AG09309 (cell line): ENCODE measurements at regions not wholly inside any gene's neighbourhood (a gene's known extent, or its start where the extent isn't known, plus 50 kb on each side); places are given as distances from the start of the nearest gene placed in this dataset.

Experiments used
- DNase-seq: peaks from one replicate; pipeline ENCODE4 v3.0.0-alpha.2; 2010; ENCODE audit warnings: low read depth
- H3K4me3 ChIP-seq: 2 replicates; pipeline ENCODE4 v1.5.1; 2011; ENCODE audit warnings: mild to moderate bottlenecking, low read depth, low read length, moderate library complexity; ENCODE audit not compliant: control insufficient read depth
- TF ChIP-seq, protein P1 (sequence below): IDR thresholded peaks from 2 replicates; pipeline ENCODE4 v1.5.1; 2011; ENCODE audit warnings: mild to moderate bottlenecking, low read depth, low read length, inconsistent platforms; ENCODE audit not compliant: insufficient read depth, control insufficient read depth; ENCODE audit errors: missing control alignments

DNA sequence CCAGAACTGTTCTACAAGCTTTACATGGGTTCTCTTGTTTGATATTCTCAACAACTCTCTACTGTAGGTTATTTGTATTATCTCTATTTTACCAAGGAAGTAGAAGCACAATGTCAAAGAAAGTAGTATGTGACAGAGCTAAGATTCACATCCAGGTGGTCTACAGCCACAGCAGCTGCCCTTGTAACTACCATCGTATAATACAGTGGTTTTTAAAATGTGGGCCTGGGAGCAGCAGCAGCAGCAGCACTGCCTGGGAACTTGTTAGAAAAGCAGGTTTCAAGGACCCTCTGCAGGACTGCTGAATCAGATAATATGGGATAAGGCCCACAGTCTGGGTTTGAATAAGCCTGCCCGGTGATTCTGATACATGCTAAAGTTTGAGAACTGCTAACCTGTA lies 357.1 kb upstream of the SATB1 start:
- DNase-seq = no peak
- TF ChIP-seq, protein P1, sequence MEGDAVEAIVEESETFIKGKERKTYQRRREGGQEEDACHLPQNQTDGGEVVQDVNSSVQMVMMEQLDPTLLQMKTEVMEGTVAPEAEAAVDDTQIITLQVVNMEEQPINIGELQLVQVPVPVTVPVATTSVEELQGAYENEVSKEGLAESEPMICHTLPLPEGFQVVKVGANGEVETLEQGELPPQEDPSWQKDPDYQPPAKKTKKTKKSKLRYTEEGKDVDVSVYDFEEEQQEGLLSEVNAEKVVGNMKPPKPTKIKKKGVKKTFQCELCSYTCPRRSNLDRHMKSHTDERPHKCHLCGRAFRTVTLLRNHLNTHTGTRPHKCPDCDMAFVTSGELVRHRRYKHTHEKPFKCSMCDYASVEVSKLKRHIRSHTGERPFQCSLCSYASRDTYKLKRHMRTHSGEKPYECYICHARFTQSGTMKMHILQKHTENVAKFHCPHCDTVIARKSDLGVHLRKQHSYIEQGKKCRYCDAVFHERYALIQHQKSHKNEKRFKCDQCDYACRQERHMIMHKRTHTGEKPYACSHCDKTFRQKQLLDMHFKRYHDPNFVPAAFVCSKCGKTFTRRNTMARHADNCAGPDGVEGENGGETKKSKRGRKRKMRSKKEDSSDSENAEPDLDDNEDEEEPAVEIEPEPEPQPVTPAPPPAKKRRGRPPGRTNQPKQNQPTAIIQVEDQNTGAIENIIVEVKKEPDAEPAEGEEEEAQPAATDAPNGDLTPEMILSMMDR = no peak
- H3K4me3 ChIP-seq = no peak overlapping the region

DNA sequence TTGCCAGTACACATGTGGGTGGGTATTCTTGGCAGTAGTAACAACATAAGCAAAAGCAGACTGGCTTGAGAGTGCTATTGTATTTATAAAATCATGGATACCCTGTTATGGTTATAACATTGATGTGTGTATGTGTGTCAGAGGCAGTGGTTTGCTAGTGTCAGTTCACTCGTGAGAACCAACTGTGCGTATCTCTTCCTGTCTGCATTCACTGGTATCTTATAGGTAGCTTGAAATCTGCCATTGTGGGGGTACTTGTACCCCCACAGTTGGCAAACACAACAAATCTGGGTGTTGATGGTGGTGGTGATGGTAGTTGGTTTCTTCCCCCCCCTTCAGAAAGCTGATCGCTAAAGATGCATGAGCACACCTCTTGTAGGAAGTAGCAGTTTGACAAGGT lies 355.8 kb upstream of the SATB1 start:
- H3K4me3 ChIP-seq = no peak overlapping the region
- no peak for DNase-seq
- TF ChIP-seq, protein P1 = no peak

DNA sequence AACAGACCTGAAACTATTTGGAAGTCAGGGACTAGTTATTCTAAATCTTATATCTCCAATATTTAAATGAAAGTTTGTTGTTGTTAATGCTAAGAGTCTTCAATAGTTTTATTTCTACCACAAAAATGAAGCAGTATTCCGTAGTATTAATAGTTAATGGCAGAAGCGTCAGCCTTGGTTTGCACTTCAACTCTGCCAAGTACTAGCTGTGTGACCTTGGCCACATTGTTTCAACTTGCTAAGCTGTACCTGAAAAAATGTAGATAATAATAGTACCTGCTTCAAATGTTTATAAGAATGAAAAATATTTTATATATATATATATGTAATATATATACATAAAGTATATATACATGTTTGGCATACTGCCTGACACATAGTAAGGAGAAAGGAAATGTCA lies 354.6 kb upstream of the SATB1 start:
- TF ChIP-seq, protein P1 = no peak
- no peak overlapping the region for H3K4me3 ChIP-seq
- no peak for DNase-seq

DNA sequence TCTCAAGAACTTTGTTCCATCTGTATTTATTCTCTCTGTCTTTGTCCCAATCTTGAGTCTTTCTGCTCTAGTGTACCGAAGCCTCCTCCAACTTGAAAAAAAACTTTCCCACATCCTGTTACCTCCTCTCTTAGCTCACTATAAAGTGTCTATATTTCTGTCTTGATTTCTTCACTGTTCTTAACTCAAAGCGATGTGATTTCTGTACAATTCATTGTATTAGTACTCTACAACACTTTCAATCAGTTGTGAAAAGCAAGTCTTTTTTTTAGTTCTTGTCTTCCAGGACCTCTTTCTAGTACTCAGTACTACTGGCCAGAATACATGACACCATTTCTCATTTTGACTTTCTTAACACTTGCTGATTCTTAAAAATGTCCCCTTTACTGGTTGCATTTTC lies 353.5 kb upstream of the SATB1 start:
- DNase-seq = no peak
- TF ChIP-seq, protein P1 = no peak
- no peak overlapping the region for H3K4me3 ChIP-seq

DNA sequence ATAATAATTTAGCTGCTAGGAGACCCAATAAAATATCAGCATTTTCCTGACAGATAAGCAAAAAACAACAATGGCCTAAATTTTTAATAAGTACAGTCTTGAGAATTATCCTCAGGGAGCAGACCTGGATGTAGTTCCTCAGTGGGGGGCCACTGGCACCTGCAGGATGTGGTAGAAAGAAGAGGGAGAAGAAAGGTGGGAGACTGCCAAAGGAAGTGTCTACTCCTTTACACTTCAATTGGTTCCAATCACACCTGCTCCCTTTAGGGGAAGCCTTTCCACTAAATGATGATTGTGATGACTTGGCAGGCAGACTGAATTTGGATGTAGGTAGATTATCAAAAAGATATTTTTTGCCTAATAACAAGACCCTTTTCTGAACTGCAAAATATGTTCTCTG lies 353.0 kb upstream of the SATB1 start:
- no peak overlapping the region for H3K4me3 ChIP-seq
- TF ChIP-seq, protein P1 = no peak
- DNase-seq = no peak

DNA sequence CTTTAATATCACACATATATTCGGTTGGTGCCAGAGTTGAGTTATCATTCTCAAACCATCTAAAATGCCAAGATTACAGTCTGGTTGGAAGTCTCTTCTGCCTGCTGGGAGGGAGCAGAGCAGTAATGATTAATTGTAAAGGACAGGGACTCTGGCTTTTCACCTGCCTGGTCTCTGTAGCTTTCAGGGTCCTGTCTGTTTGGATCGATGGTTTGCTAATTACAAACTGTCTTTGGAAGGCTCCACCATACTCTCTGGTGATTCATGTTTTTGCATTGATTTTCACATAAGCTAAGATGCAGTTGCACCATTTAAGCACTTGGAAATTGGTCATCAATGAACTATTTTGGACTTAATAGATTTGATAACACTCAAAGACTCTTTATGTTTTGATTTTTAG lies 350.4 kb upstream of the SATB1 start:
- no peak for DNase-seq
- TF ChIP-seq, protein P1 = no peak
- H3K4me3 ChIP-seq = no peak overlapping the region
